BLaER1 (cell line): ENCODE measurements at regions not wholly inside any gene's neighbourhood (a gene's known extent, or its start where the extent isn't known, plus 50 kb on each side); places are given as distances from the start of the nearest gene placed in this dataset.
"Not testable (repeated sequence)": the region's sequence is repeated elsewhere in the genome, so short reads cannot be mapped to it uniquely, and the experiment has no call there.

Experiments used
- H3K27ac ChIP-seq: shearing (Covaris generic); formaldehyde crosslinking; 2 replicates; pipeline ENCODE4 v1.8.1; 2022
- H3K27me3 ChIP-seq: shearing (Covaris generic); formaldehyde crosslinking; 2 replicates; pipeline ENCODE4 v1.8.1; 2022
- H3K36me3 ChIP-seq: shearing (Covaris generic); formaldehyde crosslinking; 2 replicates; pipeline ENCODE4 v1.8.1; 2022
- H3K4me1 ChIP-seq: shearing (Covaris generic); formaldehyde crosslinking; 2 replicates; pipeline ENCODE4 v1.8.1; 2022
- H3K4me2 ChIP-seq: shearing (Covaris generic); formaldehyde crosslinking; 2 replicates; pipeline ENCODE4 v1.8.1; 2022
- H3K4me3 ChIP-seq: shearing (Covaris generic); formaldehyde crosslinking; 2 replicates; pipeline ENCODE4 v1.8.1; 2022
- H3K9ac ChIP-seq: shearing (Covaris generic); formaldehyde crosslinking; 2 replicates; pipeline ENCODE4 v1.8.1; 2022
- H3K9me3 ChIP-seq: shearing (Covaris generic); formaldehyde crosslinking; 2 replicates; pipeline ENCODE4 v1.8.1; 2022
- H4K20me1 ChIP-seq: shearing (Covaris generic); formaldehyde crosslinking; 2 replicates; pipeline ENCODE4 v1.8.1; 2022
- Cebpa-rat ChIP-seq: shearing (Covaris generic); IDR thresholded peaks from 2 replicates; pipeline ENCODE4 v1.8.1; 2022

- H3K9ac ChIP-seq: no peak overlapping the region
- H3K9me3 ChIP-seq: no peaks in the 10 kb centered on the region
- H3K4me1 ChIP-seq: no peaks in the 10 kb centered on the region
- no peak for TF ChIP-seq Cebpa-rat
- no peaks in the 10 kb centered on the region for H4K20me1 ChIP-seq
- no peaks in the 10 kb centered on the region for H3K27me3 ChIP-seq
- H3K4me3 ChIP-seq: no peak overlapping the region
- H3K4me2 ChIP-seq: no peak overlapping the region
- H3K36me3 ChIP-seq: no peaks in the 10 kb centered on the region
- H3K27ac ChIP-seq: no peak overlapping the region
Observed at GRCh38 chr3:191563722-191564121, 102.8 kb downstream of the PYDC2 start.

GRCh38 chr3:191566469-191566868 lies 105.5 kb downstream of the PYDC2 start:
- Histone ChIP-seq H3K27ac (no peak overlapping the region), H3K4me2 (no peak overlapping the region), H3K36me3 (no peaks in the 10 kb centered on the region), H4K20me1 (no peaks in the 10 kb centered on the region), H3K4me3 (no peak overlapping the region), H3K9me3 (no peaks in the 10 kb centered on the region), H3K4me1 (no peaks in the 10 kb centered on the region), H3K9ac (no peak overlapping the region), H3K27me3 (no peaks in the 10 kb centered on the region)
- TF ChIP-seq Cebpa-rat: no peak

- Histone ChIP-seq H3K27me3 (no peaks in the 10 kb centered on the region), H3K27ac (no peak overlapping the region), H3K9ac (no peak overlapping the region), H3K4me3 (no peak overlapping the region), H3K9me3 (no peaks in the 10 kb centered on the region), H3K4me1 (no peaks in the 10 kb centered on the region), H3K36me3 (no peaks in the 10 kb centered on the region), H3K4me2 (no peak overlapping the region), H4K20me1 (no peaks in the 10 kb centered on the region)
- no peak for TF ChIP-seq Cebpa-rat
Observed at GRCh38 chr3:191568206-191568605, 107.2 kb downstream of the PYDC2 start.

- no peak for TF ChIP-seq Cebpa-rat
- H3K36me3 ChIP-seq: no peaks in the 10 kb centered on the region
- H3K4me1 ChIP-seq: no peaks in the 10 kb centered on the region
Observed at GRCh38 chr3:191592105-191592504, 131.1 kb downstream of the PYDC2 start.

GRCh38 chr3:191593486-191593885 lies 132.5 kb downstream of the PYDC2 start:
- Histone ChIP-seq H3K27me3 (no peaks in the 10 kb centered on the region), H4K20me1 (no peaks in the 10 kb centered on the region)

More at GRCh38 chr3:191592105-191592504, 131.1 kb downstream of the PYDC2 start:
- H4K20me1 ChIP-seq: no peaks in the 10 kb centered on the region
- H3K9me3 ChIP-seq: no peaks in the 10 kb centered on the region
- no peak overlapping the region for H3K4me3 ChIP-seq
- H3K4me2 ChIP-seq: no peak overlapping the region
- H3K27me3 ChIP-seq: no peaks in the 10 kb centered on the region
- H3K9ac ChIP-seq: no peak overlapping the region
- no peak overlapping the region for H3K27ac ChIP-seq

GRCh38 chr3:191615511-191615910 lies 154.5 kb downstream of the PYDC2 start:
- not testable (repeated sequence) for H3K27me3 ChIP-seq, H4K20me1 ChIP-seq, H3K9me3 ChIP-seq, H3K4me3 ChIP-seq, H3K27ac ChIP-seq, H3K36me3 ChIP-seq, H3K4me1 ChIP-seq, H3K9ac ChIP-seq, H3K4me2 ChIP-seq

More at GRCh38 chr3:191593486-191593885, 132.5 kb downstream of the PYDC2 start:
- H3K36me3 ChIP-seq: no peaks in the 10 kb centered on the region
- no peak overlapping the region for H3K4me3 ChIP-seq
- H3K4me1 ChIP-seq: no peaks in the 10 kb centered on the region
- no peak overlapping the region for H3K9ac ChIP-seq
- no peak overlapping the region for H3K4me2 ChIP-seq
- no peak for TF ChIP-seq Cebpa-rat
- no peaks in the 10 kb centered on the region for H3K9me3 ChIP-seq
- no peak overlapping the region for H3K27ac ChIP-seq

- no peak overlapping the region for H3K9ac ChIP-seq
- no peaks in the 10 kb centered on the region for H3K27me3 ChIP-seq
- H4K20me1 ChIP-seq: no peaks in the 10 kb centered on the region
- H3K4me1 ChIP-seq: no peaks in the 10 kb centered on the region
- H3K27ac ChIP-seq: no peak overlapping the region
- no peaks in the 10 kb centered on the region for H3K36me3 ChIP-seq
- no peak overlapping the region for H3K4me2 ChIP-seq
- no peak overlapping the region for H3K4me3 ChIP-seq
- no peaks in the 10 kb centered on the region for H3K9me3 ChIP-seq
- no peak for TF ChIP-seq Cebpa-rat
Observed at GRCh38 chr3:191624299-191624698, 163.3 kb downstream of the PYDC2 start.

GRCh38 chr3:191627064-191627463 lies 166.1 kb downstream of the PYDC2 start:
- Histone ChIP-seq H3K9me3 (no peaks in the 10 kb centered on the region), H4K20me1 (no peaks in the 10 kb centered on the region), H3K9ac (no peak overlapping the region)

GRCh38 chr3:191628571-191628970 lies 167.6 kb downstream of the PYDC2 start:
- H3K9me3 ChIP-seq: no peaks in the 10 kb centered on the region
- no peak overlapping the region for H3K4me3 ChIP-seq
- H4K20me1 ChIP-seq: no peaks in the 10 kb centered on the region
- no peak overlapping the region for H3K9ac ChIP-seq
- no peaks in the 10 kb centered on the region for H3K27me3 ChIP-seq
- H3K27ac ChIP-seq: no peak overlapping the region
- no peak for TF ChIP-seq Cebpa-rat
- no peaks in the 10 kb centered on the region for H3K36me3 ChIP-seq
- peaks cover 13% of the 10 kb centered on the region; the same call in 1 of the 2 replicates for H3K4me1 ChIP-seq
- no peak overlapping the region for H3K4me2 ChIP-seq

More at GRCh38 chr3:191627064-191627463, 166.1 kb downstream of the PYDC2 start:
- Histone ChIP-seq H3K4me2 (no peak overlapping the region), H3K4me3 (no peak overlapping the region), H3K27ac (no peak overlapping the region), H3K27me3 (no peaks in the 10 kb centered on the region), H3K36me3 (no peaks in the 10 kb centered on the region), H3K4me1 (peaks cover 13% of the 10 kb centered on the region; the same call in 1 of the 2 replicates)
- no peak for TF ChIP-seq Cebpa-rat

GRCh38 chr3:191631496-191631895 lies 170.5 kb downstream of the PYDC2 start:
- peaks cover 13% of the 10 kb centered on the region; the same call in 1 of the 2 replicates for H3K4me1 ChIP-seq
- H3K4me3 ChIP-seq: no peak overlapping the region
- H4K20me1 ChIP-seq: no peaks in the 10 kb centered on the region
- H3K36me3 ChIP-seq: no peaks in the 10 kb centered on the region
- no peaks in the 10 kb centered on the region for H3K27me3 ChIP-seq
- no peak overlapping the region for H3K9ac ChIP-seq
- no peak overlapping the region for H3K27ac ChIP-seq
- TF ChIP-seq Cebpa-rat: no peak
- peak overlapping the region; percentile 13; the same call in 1 of the 2 replicates for H3K4me2 ChIP-seq
- no peaks in the 10 kb centered on the region for H3K9me3 ChIP-seq

- H3K4me3 ChIP-seq: no peak overlapping the region
- no peaks in the 10 kb centered on the region for H3K36me3 ChIP-seq
Observed at GRCh38 chr3:191634902-191635301, 173.9 kb downstream of the PYDC2 start.

More at GRCh38 chr3:191634902-191635301, 173.9 kb downstream of the PYDC2 start:
- no peaks in the 10 kb centered on the region for H3K9me3 ChIP-seq
- no peaks in the 10 kb centered on the region for H3K27me3 ChIP-seq
- H3K9ac ChIP-seq: no peak overlapping the region
- no peak overlapping the region for H3K4me2 ChIP-seq
- H3K4me1 ChIP-seq: peaks cover 13% of the 10 kb centered on the region; the same call in 1 of the 2 replicates
- no peak overlapping the region for H3K27ac ChIP-seq
- TF ChIP-seq Cebpa-rat: no peak
- H4K20me1 ChIP-seq: no peaks in the 10 kb centered on the region
